H9 (cell line): ENCODE measurements at regions not wholly inside any gene's neighbourhood (a gene's known extent, or its start where the extent isn't known, plus 50 kb on each side); places are given as distances from the start of the nearest gene placed in this dataset.
"Not testable (repeated sequence)": the region's sequence is repeated elsewhere in the genome, so short reads cannot be mapped to it uniquely, and the experiment has no call there.

Experiments used
- DNase-seq: peaks from one replicate; pipeline ENCODE4 v3.0.0-alpha.2; 2017
- H2AFZ ChIP-seq: one replicate; pipeline ENCODE4 v1.6.1; 2013; ENCODE audit warnings: mild to moderate bottlenecking, low read length, control low read depth, moderate library complexity
- H2AK5ac ChIP-seq: 2 replicates; pipeline ENCODE4 v1.6.1; 2013; ENCODE audit warnings: low read length, control low read depth, mixed read lengths; ENCODE audit not compliant: insufficient read length
- H2BK120ac ChIP-seq: one replicate; pipeline ENCODE4 v1.6.1; 2013; ENCODE audit warnings: low read depth, mild to moderate bottlenecking, low read length, control low read depth, inconsistent platforms; ENCODE audit not compliant: poor library complexity, severe bottlenecking
- H2BK12ac ChIP-seq: 2 replicates; pipeline ENCODE4 v1.6.1; 2013; ENCODE audit warnings: low read length, control low read depth, mixed read lengths, low read depth; ENCODE audit not compliant: insufficient read length
- H2BK15ac ChIP-seq: 2 replicates; pipeline ENCODE4 v1.6.1; 2013; ENCODE audit warnings: low read depth, low read length, control low read depth
- H2BK20ac ChIP-seq: one replicate; pipeline ENCODE4 v1.6.1; 2013; ENCODE audit warnings: low read depth, mild to moderate bottlenecking, low read length, control low read depth, inconsistent platforms; ENCODE audit not compliant: poor library complexity, severe bottlenecking
- H2BK5ac ChIP-seq: 2 replicates; pipeline ENCODE4 v1.6.1; 2013; ENCODE audit warnings: low read length, control low read depth, mixed read lengths; ENCODE audit not compliant: insufficient read length
- H3K14ac ChIP-seq: 2 replicates; pipeline ENCODE4 v1.6.1; 2013; ENCODE audit warnings: low read length, control low read depth; ENCODE audit not compliant: insufficient read depth
- H3K18ac ChIP-seq: 2 replicates; pipeline ENCODE4 v1.6.1; 2013; ENCODE audit warnings: low read depth, mild to moderate bottlenecking, mixed read lengths, low read length, control low read depth; ENCODE audit not compliant: insufficient read length
- H3K23ac ChIP-seq: 2 replicates; pipeline ENCODE4 v1.6.1; 2013; ENCODE audit warnings: low read length, control low read depth, mixed read lengths, low read depth; ENCODE audit not compliant: insufficient read length
- H3K23me2 ChIP-seq: 2 replicates; pipeline ENCODE4 v1.6.1; 2013; ENCODE audit warnings: low read depth, mild to moderate bottlenecking, mixed read lengths, low read length, control low read depth; ENCODE audit not compliant: insufficient read length, poor library complexity, severe bottlenecking
- H3K27ac ChIP-seq: 2 replicates; pipeline ENCODE4 v1.5.1; 2013; ENCODE audit warnings: low read length, control low read depth, mixed read lengths, low read depth; ENCODE audit not compliant: insufficient read length
- H3K27me3 ChIP-seq: 2 replicates; pipeline ENCODE4 v1.6.1; 2013; ENCODE audit warnings: low read length, control low read depth, inconsistent platforms; ENCODE audit not compliant: insufficient read depth
- H3K4ac ChIP-seq: 2 replicates; pipeline ENCODE4 v1.6.1; 2013; ENCODE audit warnings: low read depth, mild to moderate bottlenecking, control low read depth, inconsistent platforms, low read length, moderate library complexity
- H3K4me1 ChIP-seq: 2 replicates; pipeline ENCODE4 v1.6.1; 2013; ENCODE audit warnings: low read length, control low read depth, inconsistent platforms; ENCODE audit not compliant: insufficient read depth
- H3K4me2 ChIP-seq: 2 replicates; pipeline ENCODE4 v1.6.1; 2013; ENCODE audit warnings: low read length, control low read depth, mixed read lengths; ENCODE audit not compliant: insufficient read length, insufficient read depth
- H3K56ac ChIP-seq: 2 replicates; pipeline ENCODE4 v1.6.1; 2013; ENCODE audit warnings: low read depth, mild to moderate bottlenecking, mixed read lengths, low read length, control low read depth; ENCODE audit not compliant: insufficient read length
- H3K79me1 ChIP-seq: 2 replicates; pipeline ENCODE4 v1.6.1; 2013; ENCODE audit warnings: low read depth, mild to moderate bottlenecking, moderate library complexity, low read length, control low read depth, inconsistent platforms; ENCODE audit not compliant: insufficient read depth, poor library complexity, severe bottlenecking
- H3K79me2 ChIP-seq: 2 replicates; pipeline ENCODE4 v1.6.1; 2013; ENCODE audit warnings: low read length, control low read depth, inconsistent platforms; ENCODE audit not compliant: insufficient read depth
- H3K9ac ChIP-seq: 2 replicates; pipeline ENCODE4 v1.6.1; 2013; ENCODE audit warnings: low read length, control low read depth, mixed read lengths; ENCODE audit not compliant: insufficient read length; ENCODE audit errors: extremely low read depth
- H3K9me3 ChIP-seq: one replicate; pipeline ENCODE4 v1.6.1; 2013; ENCODE audit warnings: low read depth, low read length, inconsistent platforms; ENCODE audit not compliant: control insufficient read depth
- H3T11ph ChIP-seq: one replicate; pipeline ENCODE4 v1.6.1; 2013; ENCODE audit warnings: mild to moderate bottlenecking, low read length, control low read depth, inconsistent platforms
- H4K20me1 ChIP-seq: one replicate; pipeline ENCODE4 v1.6.1; 2013; ENCODE audit not compliant: control insufficient read depth, insufficient read length, insufficient read depth
- H4K5ac ChIP-seq: 2 replicates; pipeline ENCODE4 v1.6.1; 2013; ENCODE audit warnings: low read depth, mild to moderate bottlenecking, mixed read lengths, low read length, control low read depth; ENCODE audit not compliant: insufficient read length
- H4K8ac ChIP-seq: replicated peaks from 2 replicates; pipeline ENCODE4 v1.6.1; 2013; ENCODE audit warnings: low read length, control low read depth, mixed read lengths, low read depth; ENCODE audit not compliant: insufficient read length
- H4K91ac ChIP-seq: 2 replicates; pipeline ENCODE4 v1.6.1; 2013; ENCODE audit warnings: low read depth, mild to moderate bottlenecking, moderate library complexity, mixed read lengths, low read length, control low read depth; ENCODE audit not compliant: insufficient read length
- H3K27ac Mint-ChIP-seq, 3 experiments: 2 replicates in 2 of 3; 3 replicates in 1 of 3; pipeline ENCODE4 v1.8.0; 2020 to 2021; ENCODE audit warnings: mixed read lengths in 3 of 3, mild to moderate bottlenecking in 1 of 3, moderate library complexity in 1 of 3
- H3K27me3 Mint-ChIP-seq: 2 replicates; pipeline ENCODE4 v1.8.0; 2021; ENCODE audit warnings: low read depth, mild to moderate bottlenecking, moderate library complexity, mixed read lengths
- H3K36me3 Mint-ChIP-seq, 3 experiments: 2 replicates in 2 of 3; 3 replicates in 1 of 3; pipeline ENCODE4 v1.8.0; 2020 to 2021; ENCODE audit warnings: low read depth in 3 of 3, mixed read lengths in 3 of 3; ENCODE audit not compliant: insufficient read depth in 1 of 3
- H3K4me1 Mint-ChIP-seq, 2 experiments: 2 replicates each; pipeline ENCODE4 v1.8.0; 2020; ENCODE audit warnings: mixed read lengths in 2 of 2
- H3K4me3 Mint-ChIP-seq, 2 experiments: 2 replicates in 1 of 2; 3 replicates in 1 of 2; pipeline ENCODE4 v1.8.0; 2020 to 2021; ENCODE audit warnings: mild to moderate bottlenecking in 2 of 2, mixed read lengths in 2 of 2, moderate library complexity in 1 of 2
- H3K9me3 Mint-ChIP-seq, 2 experiments: 2 replicates in 1 of 2; 3 replicates in 1 of 2; pipeline ENCODE4 v1.8.0; 2020; ENCODE audit warnings: mild to moderate bottlenecking in 2 of 2, mixed read lengths in 2 of 2, moderate library complexity in 1 of 2
- CTCF ChIP-seq: fragments of 200-600 bp; sonication (generic); conservative IDR thresholded peaks from 3 replicates; pipeline ENCODE4 v1.8.0; 2021; ENCODE audit warnings: antibody characterized with exemption, mild to moderate bottlenecking
- WGBS: extraction: QIAGEN DNeasy Blood & Tissue Kit; methylation state at CpG from one replicate; pipeline ENCODE4 v1.1.7; 2013; ENCODE audit warnings: missing lambda C conversion rate, low lambda C conversion rate, mixed read lengths; ENCODE audit not compliant: insufficient read length; ENCODE audit errors: extremely low coverage; 5-methylcytosine and 5-hydroxymethylcytosine counted together

GRCh38 chr3:27049792-27050191, 319.4 kb downstream of the NEK10 start:
- Histone ChIP-seq H3K4ac (no peak overlapping the region), H3K23ac (no peak overlapping the region), H3K79me1 (no peaks in the 10 kb centered on the region), H3K18ac (no peak overlapping the region), H3K56ac (no peak overlapping the region), H4K91ac (no peak overlapping the region), H2BK12ac (no peak overlapping the region), H3K4me1 (no peaks in the 10 kb centered on the region), H4K20me1 (no peaks in the 10 kb centered on the region), H2BK120ac (no peak overlapping the region), H3K9me3 (peaks cover 24% of the 10 kb centered on the region), H4K5ac (no peak overlapping the region), H3K27ac (no peak overlapping the region), H3K23me2 (no peaks in the 10 kb centered on the region), H3K27me3 (no peaks in the 10 kb centered on the region), H2AK5ac (no peak overlapping the region), H3K79me2 (no peaks in the 10 kb centered on the region), H2AFZ (no peak overlapping the region), H3T11ph (no peak overlapping the region), H2BK5ac (no peak overlapping the region), H3K14ac (no peak overlapping the region), H2BK20ac (no peak overlapping the region), H4K8ac (no peak overlapping the region), H3K4me2 (no peak overlapping the region), H2BK15ac (no peak overlapping the region), H3K9ac (no peak overlapping the region)
- Mint-ChIP-seq H3K27me3 (no peaks in the 10 kb centered on the region), H3K9me3 (peaks cover 41 to 58% of the 10 kb centered on the region in 2 experiments), H3K4me3 (no peak overlapping the region), H3K4me1 (peaks cover 19 to 24% of the 10 kb centered on the region in 2 experiments), H3K36me3 (peaks cover 21 to 47% (median 47%) of the 10 kb centered on the region in 3 experiments), H3K27ac (no peak overlapping the region)
- no peak for TF ChIP-seq CTCF
- no peak for DNase-seq
- no CpG with 5 or more reads among the region's 2 CpGs for WGBS

GRCh38 chr3:27051527-27051926, 317.7 kb downstream of the NEK10 start:
- H3K23me2 ChIP-seq, H3K4me2 ChIP-seq, H2AFZ ChIP-seq, H3K4me3 Mint-ChIP-seq, H3K4me1 Mint-ChIP-seq, H4K8ac ChIP-seq, H2BK5ac ChIP-seq, H2BK15ac ChIP-seq, H3K27ac ChIP-seq, H4K20me1 ChIP-seq, H3K27ac Mint-ChIP-seq, H4K5ac ChIP-seq, H2BK20ac ChIP-seq, H4K91ac ChIP-seq, H3K27me3 ChIP-seq, DNase-seq, H2AK5ac ChIP-seq, H2BK120ac ChIP-seq, H3K27me3 Mint-ChIP-seq, H3K18ac ChIP-seq, H3K23ac ChIP-seq, H3K79me1 ChIP-seq, H3K4ac ChIP-seq, H3K79me2 ChIP-seq, H3T11ph ChIP-seq, H3K14ac ChIP-seq, H3K56ac ChIP-seq, H2BK12ac ChIP-seq, H3K9ac ChIP-seq, H3K4me1 ChIP-seq: not testable (repeated sequence)
- WGBS, result no CpG with 5 or more reads among the region's 3 CpGs
- Mint-ChIP-seq H3K36me3 (peaks cover 21 to 62% (median 57%) of the 10 kb centered on the region in 3 experiments), H3K9me3 (peaks cover 48 to 64% of the 10 kb centered on the region in 2 experiments)
- peaks cover 24% of the 10 kb centered on the region for H3K9me3 ChIP-seq
